Panc1 (cell line): ENCODE measurements at regions not wholly inside any gene's neighbourhood (a gene's known extent, or its start where the extent isn't known, plus 50 kb on each side); places are given as distances from the start of the nearest gene placed in this dataset.

Source experiments
- ATAC-seq: fragments of 200-7000 bp; cut with Tn5 transposase; 2 replicates; pipeline ENCODE4 v1.9.1; 2020; ENCODE audit warnings: mild to moderate bottlenecking, moderate library complexity
- BruUV-seq: library from RNA; stranded (reverse); fragments of 400-500 nt; replicated peaks from 2 replicates; lab custom pipeline; 2021; lab: Mats Ljungman, UMichigan
- CTCF ChIA-PET: fragments of 300-600 bp; sonication (Branson Sonifier 250); formaldehyde crosslinking; loops from one replicate; lab custom pipeline; 2022; ENCODE audit warnings: antibody characterized with exemption; lab: Charles Lee
- POLR2A ChIA-PET: fragments of 300-600 bp; sonication (Branson Sonifier 250); formaldehyde crosslinking; loops from one replicate; lab custom pipeline; 2022; ENCODE audit warnings: antibody characterized with exemption; lab: Charles Lee
- DNase-seq: peaks from one replicate; pipeline ENCODE4 v3.0.0-alpha.2; 2010; ENCODE audit warnings: low read depth, low spot score
- H3K27ac ChIP-seq: 2 replicates; pipeline ENCODE4 v1.5.1; 2011; ENCODE audit warnings: mild to moderate bottlenecking, low read length, inconsistent platforms
- H3K27me3 ChIP-seq: fragments of 200-500 bp; sonication (Bioruptor generic); 2 replicates; pipeline ENCODE4 v1.6.0; 2014; ENCODE audit warnings: low read length, inconsistent platforms; ENCODE audit not compliant: control insufficient read depth, insufficient read depth
- H3K36me3 ChIP-seq: fragments of 200-500 bp; sonication (Bioruptor generic); 2 replicates; pipeline ENCODE4 v1.5.1; 2014; ENCODE audit warnings: inconsistent platforms, mild to moderate bottlenecking, low read length, moderate library complexity; ENCODE audit not compliant: control insufficient read depth, insufficient read depth
- H3K4me1 ChIP-seq: 2 replicates; pipeline ENCODE4 v1.5.1; 2011; ENCODE audit warnings: inconsistent platforms, mild to moderate bottlenecking, low read length, moderate library complexity; ENCODE audit not compliant: control insufficient read depth, insufficient read depth
- H3K4me3 ChIP-seq, 2 experiments: 2 replicates each; pipeline ENCODE4 v1.5.1; 2011 to 2012; ENCODE audit warnings: low read depth in 2 of 2, low read length in 2 of 2, mild to moderate bottlenecking in 2 of 2, inconsistent platforms in 1 of 2, moderate library complexity in 1 of 2
- H3K9me3 ChIP-seq: fragments of 200-500 bp; sonication (Bioruptor generic); 2 replicates; pipeline ENCODE4 v1.5.1; 2014; ENCODE audit warnings: low read depth, mild to moderate bottlenecking, inconsistent platforms, low read length, moderate library complexity; ENCODE audit not compliant: control insufficient read depth, insufficient read depth
- CTCF ChIP-seq: fragments of 450-650 bp; IDR thresholded peaks from 2 replicates; pipeline ENCODE4 v1.5.1; 2017; ENCODE audit warnings: mild to moderate bottlenecking
- POLR2AphosphoS5 ChIP-seq: IDR thresholded peaks from 2 replicates; pipeline ENCODE4 v1.6.1; 2012; ENCODE audit warnings: mild to moderate bottlenecking, low read depth, low read length, moderate library complexity
- REST ChIP-seq, 2 experiments: IDR thresholded peaks; 2 replicates each; pipeline ENCODE4 v1.6.1; 2011 to 2012; ENCODE audit warnings: low read depth in 2 of 2, control low read depth in 1 of 2, low read length in 1 of 2, mild to moderate bottlenecking in 1 of 2, moderate library complexity in 1 of 2; ENCODE audit not compliant: insufficient read depth in 1 of 2
- SIN3A ChIP-seq: IDR thresholded peaks from 2 replicates; pipeline ENCODE4 v1.6.1; 2012; ENCODE audit warnings: low read depth, mild to moderate bottlenecking, low read length, moderate library complexity, borderline replicate concordance; ENCODE audit not compliant: insufficient read depth
- TCF7L2 ChIP-seq: IDR thresholded peaks from 2 replicates; pipeline ENCODE4 v1.6.1; 2011; ENCODE audit warnings: mild to moderate bottlenecking, low read depth, low read length, inconsistent platforms
- in situ Hi-C: cut with HindIII; loops from 2 replicates; pipeline ENCODE4 v1.10.0; 2016; ENCODE audit warnings: low sequenced_read_pairs, low pct_unique_long_range_greater_than_20kb
- intact Hi-C: fragments of 100-400 bp; cut with micrococcal nuclease; formaldehyde crosslinking; loops from one replicate; pipeline ENCODE4 v1.10.0; 2022; ENCODE audit not compliant: unreplicated experiment

- DNase-seq (no peak), ATAC-seq (no peak)
- ChIA-PET CTCF (no interaction called here), POLR2A (no interaction called here)
- intact Hi-C loops = no loop called here
- Histone ChIP-seq H3K27ac (no peak overlapping the region), H3K9me3 (no peaks in the 10 kb centered on the region; the same call in 1 of the 2 replicates), H3K36me3 (no peaks in the 10 kb centered on the region), H3K4me3 (no peak overlapping the region), H3K27me3 (no peaks in the 10 kb centered on the region), H3K4me1 (no peaks in the 10 kb centered on the region)
- BruUV-seq = no TSS peak
- TF ChIP-seq CTCF (no peak), SIN3A (no peak), TCF7L2 (no peak)
- in situ Hi-C loops = no loop called here
Measured at GRCh38 chr15:26224266-26224665, 361.1 kb upstream of the ATP10A start.

- DNase-seq (no peak), ATAC-seq (no peak)
- Histone ChIP-seq H3K9me3 (no peaks in the 10 kb centered on the region; the same call in 1 of the 2 replicates), H3K4me3 (no peak overlapping the region), H3K4me1 (no peaks in the 10 kb centered on the region), H3K27me3 (no peaks in the 10 kb centered on the region), H3K36me3 (no peaks in the 10 kb centered on the region), H3K27ac (no peak overlapping the region)
- ChIA-PET CTCF (no interaction called here), POLR2A (no interaction called here)
- BruUV-seq = no TSS peak
- intact Hi-C loops = no loop called here
- in situ Hi-C loops = no loop called here
- TF ChIP-seq CTCF = no peak
- TF ChIP-seq TCF7L2 = no peak
- no peak for TF ChIP-seq SIN3A
- no peak for TF ChIP-seq REST (IDR thresholded peaks at IDR 0.05; ENCODE audit: insufficient read depth in 1 of 2, low read depth in 2 of 2, low read length in 1 of 2)
Measured at GRCh38 chr15:26223720-26224119, 360.6 kb upstream of the ATP10A start.

GRCh38 chr15:26222781-26223180 is 359.7 kb upstream of the ATP10A start:
- POLR2A ChIA-PET = no interaction called here
- no peak overlapping the region for H3K4me3 ChIP-seq
- BruUV-seq = no TSS peak
- no peaks in the 10 kb centered on the region for H3K36me3 ChIP-seq
- intact Hi-C loops (no loop called here), in situ Hi-C loops (no loop called here)
- no peak for DNase-seq
- H3K27me3 ChIP-seq = no peaks in the 10 kb centered on the region
- H3K4me1 ChIP-seq = no peaks in the 10 kb centered on the region
- H3K9me3 ChIP-seq = no peaks in the 10 kb centered on the region; the same call in 1 of the 2 replicates
- no peak overlapping the region for H3K27ac ChIP-seq
- TF ChIP-seq CTCF = no peak
- no peak for TF ChIP-seq POLR2AphosphoS5
- no peak for TF ChIP-seq TCF7L2
- no peak for TF ChIP-seq REST (IDR thresholded peaks at IDR 0.05; ENCODE audit: insufficient read depth in 1 of 2, low read depth in 2 of 2, low read length in 1 of 2)
- TF ChIP-seq SIN3A = no peak
- ATAC-seq = no peak
- CTCF ChIA-PET = no interaction called here
